ENCODE measurements at regions not wholly inside any gene's neighbourhood (a gene's known extent, or its start where the extent isn't known, plus 50 kb on each side); places are given as distances from the start of the nearest gene placed in this dataset.

GRCh38 chr3:182690172-182690571 lies 103.1 kb upstream of the ATP11B start:
- DNase-seq (ENCODE audit: low spot score): no peak

DNA sequence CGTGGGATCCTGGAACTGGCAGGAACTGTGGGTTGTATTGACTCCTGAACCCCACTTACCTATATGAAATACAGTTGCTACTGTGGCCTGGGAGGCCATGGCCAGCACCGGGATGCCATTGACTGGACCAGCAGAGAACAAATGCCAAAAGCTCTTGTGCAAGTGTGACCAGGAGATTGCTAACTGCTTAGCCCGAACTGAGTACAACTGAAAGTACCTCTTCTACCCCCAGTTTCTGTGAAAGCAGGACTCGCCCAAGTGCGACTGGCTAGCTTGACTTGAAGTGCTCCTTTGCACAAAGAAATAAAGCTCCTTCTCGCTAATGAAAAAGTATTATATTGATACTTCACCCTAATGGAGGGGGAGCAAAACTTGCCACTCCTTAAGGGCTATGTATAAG lies 101.3 kb upstream of the ATP11B start:
- DNase-seq (ENCODE audit: low spot score): no peak

- DNase-seq (ENCODE audit: low spot score): no peak
Measured at GRCh38 chr3:182692695-182693094, 100.6 kb upstream of the ATP11B start.

- DNase-seq (ENCODE audit: low spot score): no peak
Measured at GRCh38 chr3:182693723-182694122, 99.6 kb upstream of the ATP11B start.

GRCh38 chr3:182696916-182697315 lies 96.4 kb upstream of the ATP11B start:
- no peak for DNase-seq (ENCODE audit: low spot score)

- DNase-seq (ENCODE audit: low spot score): no peak
Measured at GRCh38 chr3:182697345-182697919, 95.9 kb upstream of the ATP11B start.

- DNase-seq (ENCODE audit: low spot score): no peak
Measured at GRCh38 chr3:182698078-182698477, 95.2 kb upstream of the ATP11B start.

DNA sequence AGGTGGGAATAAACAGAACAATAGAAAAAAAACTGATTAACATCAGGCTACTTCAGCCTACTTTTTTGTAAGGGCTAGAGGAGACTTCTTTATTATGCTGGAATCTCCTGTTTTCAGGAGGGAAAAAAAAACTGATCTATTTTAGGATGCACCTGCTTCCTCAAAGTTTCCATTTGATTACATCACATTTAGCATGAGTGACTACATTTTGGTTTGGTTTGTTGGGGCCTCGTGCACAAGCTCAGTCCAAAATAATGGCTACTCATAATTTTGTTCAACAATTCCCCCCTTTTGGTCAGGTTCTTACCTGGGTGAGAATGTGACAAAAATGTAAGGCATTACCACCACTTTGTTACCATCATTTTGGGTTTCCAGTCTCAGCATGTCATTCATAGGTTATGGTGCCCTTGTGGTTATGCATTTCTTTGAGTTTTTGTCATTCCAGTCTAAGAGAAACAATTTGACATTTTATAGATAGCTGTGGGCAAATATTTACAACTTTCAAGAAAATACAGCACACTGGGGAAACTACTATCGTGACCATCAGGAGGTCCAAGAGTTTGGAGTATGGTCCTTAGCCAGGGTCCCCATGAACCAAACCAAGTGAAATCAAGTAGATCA lies 93.6 kb upstream of the ATP11B start:
- no peak for DNase-seq (ENCODE audit: low spot score)

DNA sequence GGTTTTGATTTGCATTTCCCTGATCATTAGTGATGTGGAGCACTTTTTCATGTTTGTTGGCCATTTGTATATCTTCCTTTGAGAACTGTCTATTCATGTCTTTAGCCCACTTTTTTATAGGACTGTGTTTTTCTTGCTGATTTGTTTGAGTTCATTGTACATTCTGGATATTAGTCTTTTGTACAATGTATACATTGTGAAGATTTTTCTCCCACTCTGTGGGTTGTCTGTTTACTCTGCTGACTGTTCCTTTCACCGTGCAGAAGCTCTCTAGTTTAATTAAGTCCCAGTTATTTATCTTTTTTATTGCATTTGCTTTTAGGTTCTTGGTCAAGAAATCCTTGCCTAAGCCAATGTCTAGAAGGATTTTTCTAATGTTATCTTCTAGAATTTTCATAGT lies 91.1 kb upstream of the ATP11B start:
- no peak for DNase-seq (ENCODE audit: low spot score)

DNA sequence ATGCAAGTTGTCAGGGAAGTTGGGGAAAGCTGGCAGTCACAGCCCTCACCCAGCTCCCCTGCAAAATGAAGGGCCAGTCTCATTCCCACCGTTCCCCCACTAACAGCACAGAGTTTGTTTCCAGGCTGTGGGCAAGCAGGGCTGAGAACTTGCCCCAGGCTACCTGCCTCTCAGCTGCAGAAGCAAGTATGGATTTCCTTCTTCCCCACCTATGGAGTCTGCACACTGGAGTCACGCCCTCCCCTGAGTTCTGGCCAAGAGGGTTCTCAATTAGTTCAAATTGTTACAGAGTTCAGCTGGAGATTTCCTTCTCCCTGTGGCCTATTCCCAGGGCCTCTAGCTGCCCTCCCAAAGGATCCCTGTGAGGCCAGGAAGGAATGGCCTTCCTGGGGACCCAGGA lies 90.1 kb upstream of the ATP11B start:
- DNase-seq (ENCODE audit: low spot score): no peak

DNA sequence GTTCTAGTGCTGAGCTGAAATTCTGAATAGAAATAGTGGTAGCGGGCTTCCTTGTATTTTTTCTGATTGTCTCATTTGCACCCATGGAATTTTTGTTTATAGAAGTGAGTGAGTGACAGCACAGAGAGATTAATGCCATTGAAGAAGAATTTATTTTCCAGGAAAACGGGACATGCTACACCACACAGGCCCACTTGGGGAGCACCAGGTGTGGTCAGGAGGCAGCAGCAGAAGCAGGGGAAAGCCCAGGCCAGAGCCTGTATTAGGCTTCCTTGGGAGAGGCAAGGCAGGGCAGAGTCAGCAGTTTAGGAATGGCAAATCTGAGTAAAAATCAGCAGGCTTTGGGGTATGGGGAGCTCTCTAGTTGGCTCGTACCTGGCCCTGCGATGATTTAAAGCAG lies 88.4 kb upstream of the ATP11B start:
- peak; percentile 9 for DNase-seq (ENCODE audit: low spot score)

GRCh38 chr3:182708810-182709209 lies 84.5 kb upstream of the ATP11B start:
- no peak for DNase-seq (ENCODE audit: low spot score)

DNA sequence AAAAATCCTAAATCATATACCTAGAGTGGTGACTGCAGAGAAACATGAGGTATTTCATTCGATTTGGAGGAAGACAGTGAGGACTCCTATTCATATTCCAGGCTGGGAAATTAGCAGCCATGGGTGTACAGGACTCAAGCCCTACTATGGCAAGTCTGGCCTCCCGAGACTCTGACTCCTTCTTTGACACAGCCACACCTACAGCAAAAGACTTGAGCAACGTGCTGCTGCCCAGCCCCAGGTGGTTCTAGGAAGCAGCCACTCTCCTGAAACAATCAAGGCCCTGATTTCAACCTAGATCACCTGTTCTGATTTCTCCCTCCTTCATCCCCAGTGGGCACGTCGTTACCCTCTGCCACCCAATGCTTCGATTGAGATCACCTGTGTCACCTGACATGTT lies 84.0 kb upstream of the ATP11B start:
- DNase-seq (ENCODE audit: low spot score): no peak

DNA sequence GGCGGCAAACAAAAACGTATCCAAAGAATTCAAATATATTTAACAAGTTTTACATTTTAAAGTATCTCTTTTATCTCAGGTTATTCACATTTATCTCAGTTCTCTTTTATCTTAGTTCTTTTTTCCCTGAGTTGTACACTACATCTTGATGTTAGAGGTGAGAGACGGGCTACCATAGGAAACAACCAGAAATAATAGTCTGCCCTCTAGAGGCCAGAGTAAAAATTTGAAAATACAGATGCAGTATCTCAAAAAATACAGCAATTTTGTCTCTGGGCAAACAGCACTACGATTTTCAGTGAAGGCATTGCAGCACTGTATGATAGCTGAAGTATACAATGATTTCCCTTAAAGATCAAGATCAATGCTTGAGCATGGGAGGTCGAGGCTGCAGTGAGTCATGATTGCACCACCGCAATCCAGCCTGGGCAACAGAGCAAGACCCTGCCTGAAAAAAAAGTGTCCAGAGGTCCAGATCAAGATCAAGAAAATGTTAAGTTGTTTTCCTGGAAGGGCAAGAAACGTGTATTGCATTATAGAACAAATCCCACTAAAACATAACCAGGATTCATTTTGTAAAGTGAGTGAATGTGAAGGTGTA lies 82.6 kb upstream of the ATP11B start:
- DNase-seq (ENCODE audit: low spot score): peak; percentile 31

- no peak for DNase-seq (ENCODE audit: low spot score)
Measured at GRCh38 chr3:182711261-182711683, 82.0 kb upstream of the ATP11B start.

- no peak for DNase-seq (ENCODE audit: low spot score)
Measured at GRCh38 chr3:182711853-182712252, 81.5 kb upstream of the ATP11B start.

GRCh38 chr3:182713111-182713510 lies 80.2 kb upstream of the ATP11B start:
- DNase-seq (ENCODE audit: low spot score): no peak

DNA sequence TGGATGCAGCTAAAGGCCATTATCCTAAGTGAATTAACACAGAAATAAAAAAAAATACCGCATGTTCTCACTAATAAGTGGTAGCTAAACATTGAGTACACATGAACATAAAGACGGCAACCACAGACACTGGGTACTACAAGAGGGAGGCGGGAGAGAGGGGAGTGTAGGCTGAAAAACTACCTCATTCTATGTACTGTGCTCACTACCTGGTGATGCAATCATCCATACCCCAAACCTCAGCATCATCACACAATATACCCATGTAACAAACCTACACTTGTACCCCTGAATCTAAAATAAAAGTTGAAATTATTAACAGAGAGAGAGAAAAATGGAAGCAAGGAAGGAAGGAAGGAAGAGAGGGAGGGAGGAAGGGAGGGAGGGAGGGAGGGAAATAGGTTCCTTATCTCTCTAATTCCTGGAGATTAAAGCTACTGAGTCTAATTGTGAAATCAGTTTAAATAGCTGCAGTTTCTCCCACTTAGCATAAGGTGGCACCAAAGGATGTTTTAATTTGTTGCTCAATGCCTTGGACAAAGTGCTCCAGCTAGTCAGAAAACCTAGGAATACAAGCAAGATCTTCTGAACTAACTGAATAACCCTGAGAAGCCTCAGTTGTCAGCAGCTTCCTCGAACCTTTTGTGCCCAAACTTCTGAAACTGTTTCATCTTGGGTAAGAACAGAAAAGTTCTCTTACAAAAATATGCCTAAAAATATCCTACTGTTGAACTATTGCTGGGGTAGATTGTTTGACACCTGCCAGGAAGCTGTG lies 79.4 kb upstream of the ATP11B start:
- peak; percentile 75 for DNase-seq (ENCODE audit: low spot score)

DNA sequence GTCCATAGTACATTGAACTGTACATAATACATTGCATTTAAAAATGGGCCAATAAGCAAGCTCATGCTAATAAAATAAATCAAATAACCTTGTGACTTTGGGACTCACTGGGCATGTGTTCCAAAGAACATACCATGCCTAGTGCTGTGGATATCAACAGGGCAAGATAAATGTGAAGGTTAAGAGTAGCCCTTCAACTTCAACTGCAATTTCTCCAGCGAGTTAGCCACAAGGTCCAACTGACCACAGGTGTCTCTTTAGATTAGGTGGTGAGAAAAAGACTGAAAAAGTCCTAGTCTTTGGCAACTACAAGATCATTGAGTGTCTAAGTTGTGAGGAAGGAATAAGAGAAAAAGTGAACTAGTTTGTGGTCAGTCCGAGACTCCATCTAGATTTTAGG lies 78.3 kb upstream of the ATP11B start:
- no peak for DNase-seq (ENCODE audit: low spot score)

DNA sequence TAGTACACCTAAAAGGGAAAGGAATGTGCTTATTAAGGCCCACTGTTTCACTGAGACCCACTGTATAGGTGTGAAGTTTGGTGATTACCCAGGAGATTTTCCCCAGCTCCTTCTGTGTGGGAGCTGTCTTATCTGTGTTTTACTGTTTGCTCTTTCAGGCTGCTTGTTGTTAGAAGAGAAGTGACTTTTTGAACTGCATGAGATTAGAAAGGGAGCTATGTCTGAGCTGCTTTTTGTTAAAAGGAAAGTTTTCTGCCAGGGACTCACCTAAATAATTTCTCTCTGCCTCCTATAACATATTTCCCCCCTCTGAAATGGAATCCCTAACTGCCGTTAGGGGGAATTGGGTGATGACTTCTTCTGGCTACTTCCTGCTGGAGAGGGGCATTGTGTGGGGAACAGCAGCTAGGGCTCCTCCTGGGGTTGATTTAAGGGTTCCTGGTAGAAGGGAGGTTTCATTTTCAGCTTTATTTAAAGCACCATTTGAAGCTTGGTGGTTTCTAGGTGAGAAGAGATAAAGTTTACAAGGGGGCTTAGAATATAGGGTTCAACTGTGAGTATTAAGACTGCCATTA lies 77.1 kb upstream of the ATP11B start:
- DNase-seq (ENCODE audit: low spot score): no peak

- no peak for DNase-seq (ENCODE audit: low spot score)
Measured at GRCh38 chr3:182717216-182717615, 76.1 kb upstream of the ATP11B start.

- no peak for DNase-seq (ENCODE audit: low spot score)
Measured at GRCh38 chr3:182722907-182723306, 70.4 kb upstream of the ATP11B start.

- DNase-seq (ENCODE audit: low spot score): no peak
Measured at GRCh38 chr3:182723596-182723995, 69.7 kb upstream of the ATP11B start.
